ENCODE measurements at regions not wholly inside any gene's neighbourhood (a gene's known extent, or its start where the extent isn't known, plus 50 kb on each side); places are given as distances from the start of the nearest gene placed in this dataset.

DNA sequence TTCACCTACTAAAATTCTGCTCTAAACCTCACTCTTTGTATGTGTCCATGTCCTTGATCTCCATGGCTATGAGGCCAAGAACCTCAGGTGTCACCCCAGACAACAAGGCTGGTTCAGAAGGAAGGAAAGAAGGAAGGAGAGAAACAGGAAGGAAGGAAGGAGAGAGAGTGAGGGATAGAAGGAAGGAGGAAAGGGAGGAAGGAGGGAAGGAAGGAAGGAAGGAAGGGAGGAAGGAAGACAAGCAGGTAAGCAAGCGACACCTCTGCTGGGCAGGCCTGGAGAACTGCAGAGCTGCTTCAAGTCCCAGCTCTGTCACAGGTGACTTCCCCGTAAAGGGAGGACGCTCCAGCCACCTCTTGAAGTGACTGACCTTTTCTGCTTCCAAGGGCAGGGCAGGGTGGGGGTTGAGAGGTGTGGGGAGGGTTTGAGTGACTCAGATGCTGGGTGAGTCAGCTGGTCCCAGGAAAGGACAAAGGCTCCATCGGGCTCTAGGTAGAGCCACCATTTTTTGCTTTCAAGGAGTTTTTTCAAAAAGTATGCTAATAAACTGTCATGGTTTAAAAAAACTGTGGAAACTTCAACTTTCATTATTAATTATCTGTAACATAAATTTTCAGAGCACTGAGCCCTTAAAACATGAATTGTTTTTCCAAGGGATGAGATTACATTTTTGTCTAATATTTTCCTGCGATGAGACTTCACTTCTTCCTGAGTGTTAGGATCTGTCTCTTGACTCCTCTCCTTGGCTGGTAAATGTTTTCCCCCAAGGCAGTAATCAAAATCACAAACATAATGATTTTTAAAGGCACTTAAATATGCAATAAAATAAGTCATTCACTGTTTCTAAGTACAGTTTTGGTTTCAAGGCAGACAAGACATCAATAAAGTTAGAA, 90.1 kb upstream of the L3MBTL4 start:
- no peaks in the 10 kb centered on the region for H3K27me3 ChIP-seq
- no peaks in the 10 kb centered on the region for H3K36me3 ChIP-seq
- TF ChIP-seq, protein P1, sequence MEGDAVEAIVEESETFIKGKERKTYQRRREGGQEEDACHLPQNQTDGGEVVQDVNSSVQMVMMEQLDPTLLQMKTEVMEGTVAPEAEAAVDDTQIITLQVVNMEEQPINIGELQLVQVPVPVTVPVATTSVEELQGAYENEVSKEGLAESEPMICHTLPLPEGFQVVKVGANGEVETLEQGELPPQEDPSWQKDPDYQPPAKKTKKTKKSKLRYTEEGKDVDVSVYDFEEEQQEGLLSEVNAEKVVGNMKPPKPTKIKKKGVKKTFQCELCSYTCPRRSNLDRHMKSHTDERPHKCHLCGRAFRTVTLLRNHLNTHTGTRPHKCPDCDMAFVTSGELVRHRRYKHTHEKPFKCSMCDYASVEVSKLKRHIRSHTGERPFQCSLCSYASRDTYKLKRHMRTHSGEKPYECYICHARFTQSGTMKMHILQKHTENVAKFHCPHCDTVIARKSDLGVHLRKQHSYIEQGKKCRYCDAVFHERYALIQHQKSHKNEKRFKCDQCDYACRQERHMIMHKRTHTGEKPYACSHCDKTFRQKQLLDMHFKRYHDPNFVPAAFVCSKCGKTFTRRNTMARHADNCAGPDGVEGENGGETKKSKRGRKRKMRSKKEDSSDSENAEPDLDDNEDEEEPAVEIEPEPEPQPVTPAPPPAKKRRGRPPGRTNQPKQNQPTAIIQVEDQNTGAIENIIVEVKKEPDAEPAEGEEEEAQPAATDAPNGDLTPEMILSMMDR (IDR thresholded peaks at IDR 0.05): no peak
- no peak overlapping the region for H3K27ac ChIP-seq
- no peak overlapping the region for H3K4me3 ChIP-seq
- no peaks in the 10 kb centered on the region for H3K4me1 ChIP-seq
- no peak for DNase-seq
- intact Hi-C loops (cut with DNase I; ENCODE audit: low total_unique reads): no loop called here
- H3K9me3 ChIP-seq: no peaks in the 10 kb centered on the region

- intact Hi-C loops (cut with DNase I; ENCODE audit: low total_unique reads): no loop called here
- Histone ChIP-seq H3K9me3 (no peaks in the 10 kb centered on the region), H3K27ac (no peak overlapping the region), H3K36me3 (no peaks in the 10 kb centered on the region), H3K4me1 (no peaks in the 10 kb centered on the region), H3K4me3 (no peak overlapping the region), H3K27me3 (no peaks in the 10 kb centered on the region)
- no peak for DNase-seq
- TF ChIP-seq, protein P1 (IDR thresholded peaks at IDR 0.05): no peak
Measured at GRCh38 chr18:6505498-6505875, 90.8 kb upstream of the L3MBTL4 start.

DNA sequence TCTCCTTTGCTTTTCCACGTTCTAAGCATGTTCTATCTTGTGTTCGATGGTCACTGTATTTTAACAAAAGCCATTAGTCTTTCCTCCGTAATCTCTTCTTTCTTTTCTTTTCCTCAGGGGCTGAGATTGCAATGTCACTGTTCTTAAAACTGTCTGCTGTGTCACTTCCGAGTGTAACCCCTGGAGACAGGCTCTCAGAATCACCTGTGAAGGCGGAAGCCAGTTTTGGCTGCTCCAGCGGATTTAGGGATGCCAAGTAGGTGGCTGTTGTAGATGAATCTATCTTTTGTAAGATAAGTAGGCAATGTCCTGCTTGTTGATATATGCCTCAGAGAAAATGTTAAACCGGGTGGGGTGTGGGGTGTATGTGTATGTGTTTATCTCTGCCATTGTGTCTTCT, 94.7 kb upstream of the L3MBTL4 start:
- H3K27ac ChIP-seq: no peak overlapping the region
- H3K36me3 ChIP-seq: no peaks in the 10 kb centered on the region
- DNase-seq: no peak
- peaks cover 0 to 2% of the 10 kb centered on the region in 2 donors for H3K27me3 ChIP-seq
- H3K4me1 ChIP-seq: no peaks in the 10 kb centered on the region
- H3K4me3 ChIP-seq: no peak overlapping the region
- H3K9me3 ChIP-seq: no peaks in the 10 kb centered on the region
- TF ChIP-seq, protein P1 (IDR thresholded peaks at IDR 0.05): no peak
- intact Hi-C loops (cut with DNase I; ENCODE audit: low total_unique reads): no loop called here

- intact Hi-C loops (cut with DNase I; ENCODE audit: low total_unique reads): no loop called here
Measured at GRCh38 chr18:6509832-6510231, 95.1 kb upstream of the L3MBTL4 start.

DNA sequence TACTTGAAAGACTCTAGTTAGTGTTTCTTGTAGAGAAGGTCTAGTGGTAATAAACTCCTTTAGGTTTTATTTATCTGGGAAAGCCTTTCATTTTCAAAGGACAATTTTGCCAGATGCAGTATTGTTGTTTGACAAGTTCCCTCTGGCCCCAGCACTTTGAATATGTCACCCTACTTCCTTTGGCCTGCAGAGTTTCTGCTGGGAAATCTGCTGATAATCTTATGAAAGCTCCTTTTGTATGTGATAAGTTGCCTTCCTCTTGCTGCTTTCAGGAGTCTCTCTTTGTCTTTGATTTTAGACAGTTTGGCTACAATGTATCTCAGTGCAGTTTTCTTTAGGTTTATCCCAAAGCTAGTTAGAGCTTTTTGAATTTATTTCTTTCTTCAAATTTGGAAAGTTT, 106.2 kb upstream of the L3MBTL4 start:
- no peaks in the 10 kb centered on the region for H3K4me1 ChIP-seq
- H3K4me3 ChIP-seq: no peak overlapping the region
- no peak overlapping the region for H3K27ac ChIP-seq
- no peaks in the 10 kb centered on the region for H3K36me3 ChIP-seq
- H3K9me3 ChIP-seq: peaks cover 0 to 6% (median 6%) of the 10 kb centered on the region in 3 donors
- intact Hi-C loops (cut with DNase I; ENCODE audit: low total_unique reads): no loop called here
- TF ChIP-seq, protein P1 (IDR thresholded peaks at IDR 0.05): no peak
- H3K27me3 ChIP-seq: no peaks in the 10 kb centered on the region
- DNase-seq: no peak

More at GRCh38 chr18:6509832-6510231, 95.1 kb upstream of the L3MBTL4 start:
- Histone ChIP-seq H3K4me1 (no peaks in the 10 kb centered on the region), H3K27me3 (peaks cover 0 to 2% of the 10 kb centered on the region in 2 donors), H3K36me3 (no peaks in the 10 kb centered on the region), H3K4me3 (no peak overlapping the region), H3K27ac (no peak overlapping the region), H3K9me3 (no peaks in the 10 kb centered on the region)
- DNase-seq: no peak
- TF ChIP-seq, protein P1 (IDR thresholded peaks at IDR 0.05): no peak

Measured in tibial artery (tissue), 4 donors.